Adrenal gland (tissue), 9 donors: ENCODE measurements at regions not wholly inside any gene's neighbourhood (a gene's known extent, or its start where the extent isn't known, plus 50 kb on each side); places are given as distances from the start of the nearest gene placed in this dataset.

Experiments
- DNase-seq, 7 donors: peaks; one replicate each; pipeline ENCODE4 v3.0.0-alpha.2; 2019 to 2020
- H3K27ac ChIP-seq, 5 donors: fragments of 200-600 bp; sonication (generic) in 4 of 5; 1 replicate in 3 of 5; 2 replicates in 2 of 5; pipeline versions ENCODE4 v1.5.1 to v1.8.0; 2016 to 2020; ENCODE audit warnings: mild to moderate bottlenecking in 1 of 5
- H3K27me3 ChIP-seq: fragments of 200-600 bp; 2 replicates; pipeline ENCODE4 v1.8.0; 2021
- H3K36me3 ChIP-seq, 2 donors: fragments of 200-600 bp; replicated peaks in 1 of 2; 1 replicate in 1 of 2; 2 replicates in 1 of 2; pipeline versions ENCODE4 v1.5.1 to v1.8.0; 2018 to 2022
- H3K4me1 ChIP-seq, 2 donors: fragments of 200-600 bp; replicated peaks in 1 of 2; 1 replicate in 1 of 2; 2 replicates in 1 of 2; pipeline versions ENCODE4 v1.5.1 to v1.8.0; 2018 to 2021
- H3K4me3 ChIP-seq, 4 donors: fragments of 200-600 bp; sonication (generic) in 3 of 4; one replicate each; pipeline ENCODE4 v1.5.1; 2016 to 2018
- H3K9me3 ChIP-seq, 3 donors: fragments of 200-600 bp; sonication (generic) in 1 of 3; replicated peaks in 1 of 3; 1 replicate in 2 of 3; 2 replicates in 1 of 3; pipeline versions ENCODE4 v1.5.1 to v1.8.0; 2016 to 2021
- POLR2A ChIP-seq, 2 donors: fragments of 450-650 bp; IDR thresholded peaks; one replicate each; pipeline ENCODE4 v1.6.1; 2017; ENCODE audit warnings: antibody characterized with exemption in 2 of 2, mild to moderate bottlenecking in 2 of 2, moderate library complexity in 1 of 2
- WGBS, 4 donors: extraction: QIAGEN DNeasy Blood & Tissue Kit in 2 of 4; methylation state at CpG; one replicate each; pipeline versions ENCODE4 v1.1.5 to v1.1.7; 2013 to 2017; 5-methylcytosine and 5-hydroxymethylcytosine counted together
- intact Hi-C, 2 donors: fragments of 100-400 bp; cut with DNase I; formaldehyde crosslinking; loops; one replicate each; pipeline versions ENCODE4 v1.14.1 to v1.15.0; 2022 to 2023
- TF ChIP-seq, protein P1 (sequence below), 6 experiments: fragments of 450-650 bp in 4 of 6; fragments of 200-600 bp in 2 of 6; sonication (generic) in 1 of 6; IDR thresholded peaks; 1 replicate in 5 of 6; 2 replicates in 1 of 6; pipeline versions ENCODE4 v1.5.1 to v1.8.0; 2016 to 2021; ENCODE audit warnings: antibody characterized with exemption in 6 of 6, mild to moderate bottlenecking in 2 of 6, moderate library complexity in 1 of 6
- donor health status: healthy with polysubstance abuse.
- donor health status: Bipolar disorder and iron deficiency.
- donor health status: DM: yes; HTN: yes; CAD: no.
- donor health status: DM: no; HTN: no; CAD: no.
- donor health status: DM: no; HTN: no; CAD: no.

DNA sequence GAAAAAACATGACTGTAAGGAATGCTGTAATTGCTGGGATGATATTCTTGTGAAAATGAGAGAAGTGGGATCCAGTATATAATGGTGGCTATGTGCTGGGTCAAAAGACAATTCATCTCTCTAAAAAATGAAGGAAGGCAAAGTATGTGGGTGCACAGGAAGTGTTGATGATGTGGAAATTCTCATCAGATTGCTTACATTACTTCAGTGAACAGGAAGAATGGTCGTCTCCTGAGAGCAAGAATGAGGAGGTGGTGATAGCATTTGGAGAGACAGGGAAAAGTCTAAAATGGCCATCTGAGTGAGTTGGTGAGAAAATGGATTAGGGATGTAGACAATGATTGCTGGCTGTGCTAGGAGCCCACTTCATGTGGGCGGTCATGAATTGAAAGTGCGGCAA, 253.5 kb upstream of the NREP start:
- DNase-seq: no peak
- TF ChIP-seq, protein P1, sequence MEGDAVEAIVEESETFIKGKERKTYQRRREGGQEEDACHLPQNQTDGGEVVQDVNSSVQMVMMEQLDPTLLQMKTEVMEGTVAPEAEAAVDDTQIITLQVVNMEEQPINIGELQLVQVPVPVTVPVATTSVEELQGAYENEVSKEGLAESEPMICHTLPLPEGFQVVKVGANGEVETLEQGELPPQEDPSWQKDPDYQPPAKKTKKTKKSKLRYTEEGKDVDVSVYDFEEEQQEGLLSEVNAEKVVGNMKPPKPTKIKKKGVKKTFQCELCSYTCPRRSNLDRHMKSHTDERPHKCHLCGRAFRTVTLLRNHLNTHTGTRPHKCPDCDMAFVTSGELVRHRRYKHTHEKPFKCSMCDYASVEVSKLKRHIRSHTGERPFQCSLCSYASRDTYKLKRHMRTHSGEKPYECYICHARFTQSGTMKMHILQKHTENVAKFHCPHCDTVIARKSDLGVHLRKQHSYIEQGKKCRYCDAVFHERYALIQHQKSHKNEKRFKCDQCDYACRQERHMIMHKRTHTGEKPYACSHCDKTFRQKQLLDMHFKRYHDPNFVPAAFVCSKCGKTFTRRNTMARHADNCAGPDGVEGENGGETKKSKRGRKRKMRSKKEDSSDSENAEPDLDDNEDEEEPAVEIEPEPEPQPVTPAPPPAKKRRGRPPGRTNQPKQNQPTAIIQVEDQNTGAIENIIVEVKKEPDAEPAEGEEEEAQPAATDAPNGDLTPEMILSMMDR (IDR thresholded peaks at IDR 0.05): no peak
- TF ChIP-seq POLR2A (IDR thresholded peaks at IDR 0.05): no peak
- Histone ChIP-seq H3K4me3 (no peak overlapping the region), H3K9me3 (no peaks in the 10 kb centered on the region), H3K27me3 (no peaks in the 10 kb centered on the region), H3K27ac (no peak overlapping the region), H3K36me3 (no peaks in the 10 kb centered on the region), H3K4me1 (no peaks in the 10 kb centered on the region)
- WGBS, 4 donors: 86 to 95% (median 90%) methylated on average over 3 of the region's 3 CpGs
- intact Hi-C loops: no loop called here

DNA sequence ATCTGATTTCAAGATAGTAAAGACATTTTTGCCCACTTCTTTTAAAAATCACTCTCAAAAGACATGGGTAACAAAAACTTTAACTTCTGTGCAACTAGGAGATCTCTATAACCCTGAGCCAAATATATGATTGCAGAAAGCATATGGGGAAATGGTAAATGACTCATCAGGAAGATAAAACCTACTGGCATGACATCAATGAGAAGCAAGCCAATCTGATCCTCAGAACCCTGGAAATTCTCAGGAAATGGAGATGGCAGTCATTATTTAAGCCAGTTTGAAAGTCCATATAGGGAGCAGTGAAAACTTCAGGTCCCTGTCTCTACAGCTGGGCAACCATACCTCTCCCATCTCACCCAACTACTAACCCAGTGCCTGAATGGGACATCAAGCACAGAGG, 249.7 kb upstream of the NREP start:
- TF ChIP-seq POLR2A (IDR thresholded peaks at IDR 0.05): no peak
- TF ChIP-seq, protein P1 (IDR thresholded peaks at IDR 0.05): no peak
- Histone ChIP-seq H3K27me3 (no peaks in the 10 kb centered on the region), H3K27ac (no peak overlapping the region), H3K4me3 (no peak overlapping the region), H3K9me3 (no peaks in the 10 kb centered on the region), H3K36me3 (no peaks in the 10 kb centered on the region), H3K4me1 (no peaks in the 10 kb centered on the region)
- no peak for DNase-seq
- intact Hi-C loops: no loop called here

DNA sequence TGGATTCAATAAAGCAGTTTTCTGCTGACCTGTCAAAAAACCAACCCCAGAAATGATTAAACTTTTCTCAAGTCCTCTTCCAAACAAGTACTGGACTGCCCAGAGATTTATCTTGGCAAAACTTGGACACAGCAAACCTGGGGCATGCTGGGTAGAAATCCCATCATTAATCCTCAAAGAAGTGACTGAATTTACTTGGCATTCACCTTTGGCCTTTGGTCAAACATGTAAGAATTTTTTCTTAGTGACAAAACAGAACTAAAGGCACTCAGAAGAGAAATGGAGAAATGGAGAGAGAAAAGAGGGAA, 248.6 kb upstream of the NREP start:
- intact Hi-C loops: no loop called here
- no peaks in the 10 kb centered on the region for H3K36me3 ChIP-seq
- no peak overlapping the region for H3K4me3 ChIP-seq
- H3K4me1 ChIP-seq: no peaks in the 10 kb centered on the region
- TF ChIP-seq, protein P1 (IDR thresholded peaks at IDR 0.05): no peak
- TF ChIP-seq POLR2A (IDR thresholded peaks at IDR 0.05): no peak
- no peaks in the 10 kb centered on the region for H3K27me3 ChIP-seq
- DNase-seq: no peak
- H3K27ac ChIP-seq: no peak overlapping the region
- H3K9me3 ChIP-seq: no peaks in the 10 kb centered on the region

DNA sequence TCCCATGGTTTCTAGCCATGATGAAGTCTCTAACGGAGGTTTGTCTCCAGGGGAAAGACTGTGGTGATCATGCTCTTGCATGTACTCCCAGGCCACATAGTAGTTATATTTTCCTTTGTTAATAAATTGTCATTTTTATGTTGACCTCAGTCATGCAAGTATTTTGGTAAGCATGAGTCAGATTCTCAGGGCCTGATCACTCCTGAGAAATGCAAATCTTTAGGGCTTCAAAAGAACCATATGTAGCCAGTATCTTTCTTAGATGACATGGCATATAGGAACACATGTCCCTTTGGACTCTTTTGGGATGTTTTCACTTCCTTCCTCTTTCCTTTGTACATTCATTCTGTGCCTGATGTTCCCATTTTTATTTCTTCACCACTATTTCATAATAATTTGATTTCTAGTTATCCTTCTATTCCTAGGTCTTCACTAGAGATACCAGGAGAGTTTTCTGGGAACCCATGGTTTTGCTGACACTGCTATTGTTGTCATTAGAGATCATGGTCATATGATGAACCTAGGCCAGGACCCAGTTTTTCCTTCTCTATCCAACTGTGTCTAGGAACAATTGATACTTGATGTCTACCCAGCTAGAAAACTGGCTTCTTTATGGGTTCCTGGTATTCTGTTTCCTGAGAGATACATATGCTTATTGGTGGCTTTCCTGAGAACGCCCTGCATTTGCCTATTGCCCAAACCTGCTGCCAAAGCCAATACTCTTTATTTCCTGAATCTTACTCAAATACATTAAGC, 248.1 kb upstream of the NREP start:
- Histone ChIP-seq H3K36me3 (no peaks in the 10 kb centered on the region), H3K9me3 (no peaks in the 10 kb centered on the region), H3K27ac (no peak overlapping the region), H3K27me3 (no peaks in the 10 kb centered on the region), H3K4me1 (no peaks in the 10 kb centered on the region), H3K4me3 (no peak overlapping the region)
- no peak for TF ChIP-seq POLR2A (IDR thresholded peaks at IDR 0.05)
- TF ChIP-seq, protein P1 (IDR thresholded peaks at IDR 0.05): no peak
- 79 to 85% (median 82%) methylated on average over 2 of the region's 2 CpGs for WGBS, 4 donors
- intact Hi-C loops: no loop called here
- DNase-seq: no peak
